NOMO-1 (cell line): ENCODE measurements at regions not wholly inside any gene's neighbourhood (a gene's known extent, or its start where the extent isn't known, plus 50 kb on each side); places are given as distances from the start of the nearest gene placed in this dataset.
A peak's percentile ranks its signal among the peaks of the same experiment; 100 is the strongest.
"Not testable (repeated sequence)": the region's sequence is repeated elsewhere in the genome, so short reads cannot be mapped to it uniquely, and the experiment has no call there.

Source experiments
- DNase-seq, 2 experiments: peaks; one replicate each; lab custom pipeline; 2025; ENCODE audit not compliant: unreplicated experiment in 2 of 2; lab: John Stamatoyannopoulos, UW

DNA sequence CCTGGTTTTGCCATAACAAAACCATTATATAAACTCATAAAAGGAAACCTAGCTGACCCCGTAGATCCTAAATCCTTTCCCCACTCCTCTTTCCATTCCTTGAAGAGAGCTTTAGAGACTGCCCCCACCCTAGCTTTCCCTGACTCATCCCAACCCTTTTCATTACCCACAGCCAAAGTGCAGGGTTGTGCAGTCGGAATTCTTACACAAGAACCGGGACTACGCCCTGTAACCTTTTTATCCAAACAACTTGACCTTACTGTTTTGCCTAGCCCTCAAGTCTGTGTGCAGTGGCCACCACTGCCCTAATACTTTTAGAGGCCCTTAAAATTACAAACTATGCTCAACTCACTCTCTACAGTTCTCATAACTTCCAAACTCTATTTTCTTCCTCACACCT lies 116.0 kb upstream of the PTPN13 start:
- not testable (repeated sequence) for DNase-seq

GRCh38 chr4:86481440-86481839 lies 112.7 kb upstream of the PTPN13 start:
- no peak for DNase-seq

- DNase-seq = peak; percentile 43 to 73
Observed at GRCh38 chr4:86482306-86483172, 111.6 kb upstream of the PTPN13 start.

- no peak for DNase-seq
Observed at GRCh38 chr4:86483173-86483490, 111.0 kb upstream of the PTPN13 start.

DNA sequence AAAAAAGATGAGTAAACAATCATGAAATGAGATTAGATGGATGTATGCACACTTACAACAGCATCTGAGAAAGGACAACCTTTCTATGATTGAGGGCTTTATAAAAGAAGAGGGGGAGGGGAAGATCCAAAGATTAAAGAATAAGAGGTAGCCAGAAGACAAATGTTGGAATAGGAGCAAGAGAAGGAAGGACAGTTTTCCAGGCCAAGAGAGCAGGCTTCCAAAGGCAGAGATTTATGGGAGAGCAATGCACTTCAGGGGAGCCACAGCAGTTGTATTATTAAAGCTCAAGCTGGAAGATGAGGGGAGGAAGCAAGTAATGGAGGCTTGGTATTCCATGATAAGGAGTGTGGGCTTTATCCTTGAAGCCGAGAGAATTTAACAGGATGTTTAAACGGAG lies 110.3 kb upstream of the PTPN13 start:
- DNase-seq = no peak

- no peak for DNase-seq
Observed at GRCh38 chr4:86484241-86484640, 109.9 kb upstream of the PTPN13 start.

- DNase-seq = no peak
Observed at GRCh38 chr4:86487738-86488348, 106.3 kb upstream of the PTPN13 start.

- DNase-seq = peak; percentile 47 to 56
Observed at GRCh38 chr4:86493460-86493859, 100.7 kb upstream of the PTPN13 start.

GRCh38 chr4:86496094-86497080 lies 97.7 kb upstream of the PTPN13 start:
- DNase-seq = peak; percentile 26 to 45

- no peak for DNase-seq
Observed at GRCh38 chr4:86497131-86497530, 97.0 kb upstream of the PTPN13 start.

DNA sequence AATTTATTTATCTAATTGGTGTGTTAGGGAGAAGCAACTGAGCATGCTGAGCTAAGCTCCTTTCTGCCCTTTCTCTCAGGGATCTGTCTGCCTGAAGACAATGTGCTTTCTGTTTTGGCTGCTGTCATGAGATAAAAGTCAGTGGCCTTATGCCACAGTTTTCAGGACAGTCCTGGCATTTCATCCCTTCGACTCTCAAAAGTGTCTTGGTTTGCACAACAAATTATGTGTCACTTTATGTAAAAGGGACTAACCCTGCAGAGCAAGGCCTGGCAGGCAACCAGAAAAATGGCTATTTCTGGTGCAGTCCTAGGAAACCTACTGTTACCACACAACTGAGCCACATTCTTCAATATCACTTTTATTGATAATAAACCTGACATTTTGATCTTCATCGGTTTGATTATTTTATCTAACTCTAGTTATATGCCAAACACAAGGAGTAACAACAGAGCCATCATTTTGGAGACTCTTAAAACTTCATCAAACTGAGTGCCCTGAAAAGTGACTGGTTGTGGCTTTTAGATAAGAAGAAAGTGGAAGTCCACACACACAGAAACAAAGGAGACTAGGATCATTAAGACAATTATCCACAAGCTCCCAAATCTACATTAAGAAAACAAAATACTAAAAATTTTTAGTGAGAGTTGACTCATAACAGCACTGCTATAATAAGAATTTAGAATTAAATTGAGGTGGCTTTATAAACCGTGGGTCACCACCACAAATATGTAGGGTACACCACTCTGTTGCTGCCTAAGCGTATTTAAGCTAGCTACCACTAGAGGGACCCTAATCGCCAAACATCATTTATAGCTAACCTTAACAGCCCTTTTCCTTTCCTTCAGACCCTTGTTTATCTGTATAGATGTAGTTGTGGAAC lies 95.9 kb upstream of the PTPN13 start:
- DNase-seq = peak; percentile 45 to 71

- no peak for DNase-seq
Observed at GRCh38 chr4:86498863-86499166, 95.3 kb upstream of the PTPN13 start.

GRCh38 chr4:86500527-86500926 lies 93.6 kb upstream of the PTPN13 start:
- DNase-seq = no peak

- no peak for DNase-seq
Observed at GRCh38 chr4:86502081-86502480, 92.0 kb upstream of the PTPN13 start.

DNA sequence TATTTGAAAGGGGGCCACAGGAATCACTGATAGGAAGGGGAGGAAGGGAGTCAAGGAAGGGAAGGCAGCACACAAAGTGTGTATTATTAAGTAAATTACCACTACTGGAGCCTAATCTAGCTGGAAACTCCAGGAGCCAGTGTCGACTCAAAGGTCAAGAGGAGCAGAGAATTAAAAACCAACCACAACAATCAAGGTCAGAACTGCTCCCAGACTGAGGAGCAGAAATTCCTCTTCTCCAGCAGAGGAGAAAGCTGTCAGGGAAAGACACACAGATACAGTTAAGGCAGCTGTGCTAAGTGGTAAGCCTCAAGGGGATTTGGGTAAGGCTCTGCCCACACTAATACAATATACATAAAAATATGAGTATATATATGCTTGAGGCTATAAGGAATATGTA lies 87.5 kb upstream of the PTPN13 start:
- DNase-seq = no peak

DNA sequence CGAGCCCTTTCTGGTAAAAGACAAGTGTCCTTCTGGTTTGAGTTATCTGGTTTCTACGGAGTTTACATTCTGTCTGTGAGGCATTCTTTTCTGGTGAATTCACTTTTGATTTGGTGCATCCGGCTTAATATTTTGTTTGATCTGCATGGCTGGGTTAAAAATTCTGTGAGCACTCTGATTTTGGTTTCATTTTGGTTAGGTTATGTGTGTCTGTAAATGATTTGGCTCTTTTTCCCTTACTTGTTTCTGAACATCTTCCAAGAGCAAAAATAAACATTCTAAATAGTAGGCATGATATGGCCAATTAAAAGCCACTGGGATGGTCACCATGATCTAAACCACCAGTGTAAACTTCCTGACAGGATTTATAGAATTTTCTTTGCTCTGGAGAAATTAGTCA lies 85.7 kb upstream of the PTPN13 start:
- no peak for DNase-seq

- DNase-seq = no peak
Observed at GRCh38 chr4:86511590-86511989, 82.5 kb upstream of the PTPN13 start.

DNA sequence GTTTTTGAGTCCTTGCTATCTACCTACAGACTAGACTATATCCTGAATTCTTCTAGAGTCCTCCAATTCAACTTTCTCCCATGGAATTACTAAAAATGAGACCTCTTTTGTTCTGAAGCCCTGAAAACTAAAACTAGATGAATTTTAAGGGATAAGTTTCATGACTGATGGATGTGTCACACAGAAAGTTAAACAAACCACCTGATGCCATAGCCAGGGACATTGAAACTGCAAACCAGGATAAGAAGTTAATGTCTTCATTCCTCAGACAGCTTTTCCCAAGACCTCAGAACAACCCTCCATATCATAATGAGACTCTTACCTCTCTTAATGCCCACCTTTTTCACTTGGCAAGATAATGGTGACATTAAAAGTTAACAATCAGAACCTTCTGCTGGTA lies 81.5 kb upstream of the PTPN13 start:
- no peak for DNase-seq

DNA sequence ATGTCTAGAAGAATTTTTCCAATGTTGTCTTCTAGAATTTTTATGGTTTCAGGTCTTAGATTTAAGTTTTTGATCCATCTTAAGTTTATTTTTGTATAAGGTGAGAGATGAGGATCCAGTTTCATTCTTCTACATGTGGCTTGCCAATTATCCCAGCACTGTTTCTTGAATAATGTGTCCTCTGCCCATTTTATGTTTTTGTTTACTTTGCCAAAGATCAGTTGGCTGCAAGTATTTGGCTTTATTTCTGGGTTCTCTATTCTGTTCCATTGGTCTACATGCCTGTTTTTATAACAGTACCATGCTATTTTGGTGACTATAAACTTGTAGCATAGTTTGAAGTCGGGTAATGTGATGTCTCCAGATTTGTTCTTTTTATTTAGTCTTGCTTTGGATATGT lies 78.2 kb upstream of the PTPN13 start:
- DNase-seq = not testable (repeated sequence)

GRCh38 chr4:86521373-86521969 lies 72.6 kb upstream of the PTPN13 start:
- peak in 1 of 2 experiments; percentile 21 for DNase-seq
